ENCODE measurements at regions not wholly inside any gene's neighbourhood (a gene's known extent, or its start where the extent isn't known, plus 50 kb on each side); places are given as distances from the start of the nearest gene placed in this dataset.

- Histone ChIP-seq H3K79me2 (ENCODE audit: low read depth) (no peaks in the 10 kb centered on the region), H3K4me2 (no peak overlapping the region), H3K9me3 (ENCODE audit: insufficient read depth, low read depth) (no peaks in the 10 kb centered on the region), H2AFZ (no peak overlapping the region), H3K27ac (no peak overlapping the region), H4K20me1 (ENCODE audit: insufficient read depth) (no peaks in the 10 kb centered on the region), H3K4me3 (no peak overlapping the region), H3K4me1 (replicated peaks; ENCODE audit: insufficient read depth) (peaks cover 20% of the 10 kb centered on the region), H3F3A (ENCODE audit: insufficient read depth, low read depth) (no peaks in the 10 kb centered on the region), H3K36me3 (ENCODE audit: low read depth) (no peaks in the 10 kb centered on the region), H3K9me2 (ENCODE audit: insufficient read depth) (no peaks in the 10 kb centered on the region), H3K27me3 (ENCODE audit: insufficient read depth, low read depth) (no peaks in the 10 kb centered on the region)
- intact Hi-C loops (cut with micrococcal nuclease; ENCODE audit: unreplicated experiment) = loop anchor here (1.0 to 10.0 kb wide), 4 partner anchors 93 to 423 kb away; partner anchors contain the start of genes HIVEP2, NMBR and VTA1
- no peak for DNase-seq
- ChIA-PET CTCF (no interaction called here), POLR2A (ENCODE audit: unreplicated experiment) (no interaction called here)
- TF ChIP-seq CTCF (conservative IDR thresholded peaks at IDR 0.05) = no peak
- TF ChIP-seq EZH2 (IDR thresholded peaks at IDR 0.05; ENCODE audit: low read depth) = no peak
- no TSS peak for BruUV-seq (replicated peaks)
These were observed 265.7 kb downstream of the ADGRG6 start for GRCh38 chr6:142567461-142567860.

- no peaks in the 10 kb centered on the region for H3K27me3 ChIP-seq (ENCODE audit: insufficient read depth, low read depth)
- no peaks in the 10 kb centered on the region for H3K79me2 ChIP-seq (ENCODE audit: low read depth)
- POLR2A ChIA-PET (ENCODE audit: unreplicated experiment) = interaction anchor here (0.6 to 0.7 kb wide), 4 partner anchors 14 to 911 kb away, joined by 3 to 11 read pairs (median 4); no protein-coding TSS in a partner anchor
- no peak overlapping the region for H2AFZ ChIP-seq
- no peaks in the 10 kb centered on the region for H3K9me2 ChIP-seq (ENCODE audit: insufficient read depth)
- CTCF ChIA-PET = interaction anchor here (0.7 to 1.1 kb wide), 3 partner anchors 68 to 833 kb away, joined by 3 to 4 read pairs (median 3); no protein-coding TSS in a partner anchor
- no peak for TF ChIP-seq CTCF (conservative IDR thresholded peaks at IDR 0.05)
- no peak for TF ChIP-seq EZH2 (IDR thresholded peaks at IDR 0.05; ENCODE audit: low read depth)
- H4K20me1 ChIP-seq (ENCODE audit: insufficient read depth) = no peaks in the 10 kb centered on the region
- no peaks in the 10 kb centered on the region for H3K36me3 ChIP-seq (ENCODE audit: low read depth)
- BruUV-seq (replicated peaks) = no TSS peak
- no peak overlapping the region for H3K27ac ChIP-seq
- intact Hi-C loops (cut with micrococcal nuclease; ENCODE audit: unreplicated experiment) = loop anchor here (1.0 to 10.0 kb wide), 5 partner anchors 187 to 858 kb away; partner anchors contain the start of genes HIVEP2, NMBR and VTA1
- H3F3A ChIP-seq (ENCODE audit: insufficient read depth, low read depth) = no peaks in the 10 kb centered on the region
- no peak overlapping the region for H3K4me3 ChIP-seq
- H3K9me3 ChIP-seq (ENCODE audit: insufficient read depth, low read depth) = no peaks in the 10 kb centered on the region; the same call in 1 of the 2 replicates
- peaks cover 20% of the 10 kb centered on the region for H3K4me1 ChIP-seq (replicated peaks; ENCODE audit: insufficient read depth)
- DNase-seq = peak in 1 of 2 experiments; percentile 53
- no peak overlapping the region for H3K4me2 ChIP-seq
These were observed 267.2 kb downstream of the ADGRG6 start for GRCh38 chr6:142568857-142569597.

GRCh38 chr6:142569676-142570075 lies 267.9 kb downstream of the ADGRG6 start:
- Histone ChIP-seq H3K4me2 (no peak overlapping the region), H4K20me1 (ENCODE audit: insufficient read depth) (no peaks in the 10 kb centered on the region), H3K79me2 (ENCODE audit: low read depth) (no peaks in the 10 kb centered on the region), H3F3A (ENCODE audit: insufficient read depth, low read depth) (no peaks in the 10 kb centered on the region), H3K36me3 (ENCODE audit: low read depth) (no peaks in the 10 kb centered on the region), H3K9me3 (ENCODE audit: insufficient read depth, low read depth) (no peaks in the 10 kb centered on the region; the same call in 1 of the 2 replicates), H3K27me3 (ENCODE audit: insufficient read depth, low read depth) (no peaks in the 10 kb centered on the region), H3K4me3 (no peak overlapping the region), H3K27ac (no peak overlapping the region), H2AFZ (no peak overlapping the region), H3K4me1 (replicated peaks; ENCODE audit: insufficient read depth) (peaks cover 20% of the 10 kb centered on the region), H3K9me2 (ENCODE audit: insufficient read depth) (no peaks in the 10 kb centered on the region)
- peak in 1 of 2 experiments; percentile 51 for DNase-seq
- TF ChIP-seq EZH2 (IDR thresholded peaks at IDR 0.05; ENCODE audit: low read depth) (no peak), CTCF (conservative IDR thresholded peaks at IDR 0.05) (no peak)
- BruUV-seq (replicated peaks) = no TSS peak
- intact Hi-C loops (cut with micrococcal nuclease; ENCODE audit: unreplicated experiment) = loop anchor here (1.0 to 10.0 kb wide), 6 partner anchors 187 to 858 kb away; partner anchors contain the start of genes AIG1, HIVEP2, NMBR and VTA1
- POLR2A ChIA-PET (ENCODE audit: unreplicated experiment) = interaction anchor here (0.7 kb wide), 1 partner anchor 415 kb away, joined by 3 read pairs; no protein-coding TSS in a partner anchor
- CTCF ChIA-PET = interaction anchor here (0.6 to 1.1 kb wide), 5 partner anchors 68 to 832 kb away, joined by 3 to 4 read pairs (median 3); no protein-coding TSS in a partner anchor

All from PC-9 (cell line).